ENCODE measurements at regions not wholly inside any gene's neighbourhood (a gene's known extent, or its start where the extent isn't known, plus 50 kb on each side); places are given as distances from the start of the nearest gene placed in this dataset.
"Not testable (repeated sequence)": the region's sequence is repeated elsewhere in the genome, so short reads cannot be mapped to it uniquely, and the experiment has no call there.

DNA sequence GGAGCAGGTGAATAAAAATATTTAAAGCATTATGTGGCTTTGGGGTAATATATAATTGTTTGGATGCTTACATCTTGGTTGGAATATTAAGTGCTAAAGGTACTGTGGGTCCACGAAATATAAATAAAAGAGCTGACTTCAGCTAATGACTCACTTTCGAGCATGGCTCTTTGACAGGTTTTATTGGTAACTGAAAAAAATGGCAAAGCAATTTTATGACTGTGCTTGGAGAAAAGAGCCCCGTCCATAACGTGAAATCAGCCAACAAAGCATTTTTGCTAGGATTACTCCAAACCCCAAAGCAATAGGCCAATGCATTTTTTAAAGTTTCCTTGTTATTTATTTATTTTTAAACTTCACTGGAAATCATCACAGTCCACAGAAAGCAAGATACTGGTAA, 397.2 kb upstream of the CDH19 start:
- peak; percentile 25 for DNase-seq

DNA sequence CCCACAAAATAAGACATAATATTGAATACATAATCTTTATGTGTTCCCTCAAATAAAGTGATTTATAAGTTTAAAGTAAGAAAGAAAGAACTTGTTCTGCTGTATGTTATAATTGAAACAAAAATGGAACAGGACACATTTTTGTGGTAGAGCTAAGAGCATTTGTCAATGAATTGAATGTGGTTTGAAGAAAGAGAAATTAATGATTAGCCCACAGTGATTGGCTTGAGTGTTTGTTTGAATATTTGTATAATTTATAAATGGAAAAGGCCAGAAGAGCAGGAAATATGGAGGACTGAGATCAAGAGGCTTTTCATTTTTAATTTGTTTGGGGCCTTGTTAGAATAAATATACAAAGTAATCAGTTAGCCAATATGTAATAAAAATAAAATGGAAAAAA, 395.1 kb upstream of the CDH19 start:
- no peak for DNase-seq

DNA sequence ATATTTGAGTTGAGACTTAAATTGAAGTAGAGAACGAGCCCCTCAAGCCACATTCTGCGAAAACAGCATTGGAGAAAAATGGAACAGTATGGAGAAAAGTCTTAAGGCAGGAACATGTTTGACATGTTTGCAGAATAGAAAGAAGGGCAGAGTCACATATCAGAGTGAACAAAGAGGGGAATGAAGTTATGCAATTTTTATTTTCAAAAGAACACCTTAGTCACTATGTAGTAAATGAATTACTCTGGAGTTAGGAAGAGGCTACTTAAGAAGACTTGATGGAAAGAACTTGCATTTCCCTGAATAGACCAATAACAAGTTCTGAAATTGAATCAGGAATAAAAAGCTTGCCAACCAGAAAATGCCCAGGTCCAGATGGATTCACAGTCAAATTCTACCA, 391.4 kb upstream of the CDH19 start:
- no peak for DNase-seq

DNA sequence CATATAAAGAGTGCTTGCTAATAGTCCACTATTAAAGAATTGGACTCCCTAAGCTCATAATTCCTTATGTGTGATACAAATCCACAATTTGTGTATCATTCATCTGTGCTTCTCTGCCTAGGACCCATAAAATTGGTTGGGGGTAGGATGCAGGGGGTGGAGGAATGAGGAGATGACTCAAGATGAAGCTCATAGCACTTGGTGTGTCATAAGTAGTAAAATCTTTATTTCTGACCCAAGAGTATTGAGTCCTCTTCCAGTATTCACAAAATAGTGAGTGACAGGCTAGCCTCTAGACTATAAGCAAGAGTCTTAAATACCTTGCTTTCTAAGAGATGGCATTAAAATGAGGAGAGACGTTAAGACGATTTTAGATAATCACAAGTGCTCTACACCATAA, 390.9 kb upstream of the CDH19 start:
- DNase-seq, result no peak

DNA sequence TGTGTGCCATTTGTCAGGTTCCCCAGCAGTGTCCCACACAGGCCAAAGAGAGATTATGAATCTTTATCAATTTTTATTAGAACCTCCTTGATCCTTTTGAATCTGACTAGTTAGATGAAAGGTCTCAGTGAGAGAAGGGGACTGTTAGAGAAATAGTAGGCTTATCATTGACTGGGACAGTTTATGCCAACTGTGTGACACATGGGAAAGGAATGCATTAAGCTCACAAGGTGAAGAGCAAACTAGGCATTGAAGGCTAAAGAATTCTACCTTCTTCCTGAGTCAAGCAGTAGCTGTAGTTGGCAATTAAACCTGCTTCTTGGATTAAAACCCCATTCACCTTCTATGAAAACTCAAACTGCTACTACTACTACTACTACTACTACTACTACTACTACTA, 389.6 kb upstream of the CDH19 start:
- DNase-seq, result no peak

DNA sequence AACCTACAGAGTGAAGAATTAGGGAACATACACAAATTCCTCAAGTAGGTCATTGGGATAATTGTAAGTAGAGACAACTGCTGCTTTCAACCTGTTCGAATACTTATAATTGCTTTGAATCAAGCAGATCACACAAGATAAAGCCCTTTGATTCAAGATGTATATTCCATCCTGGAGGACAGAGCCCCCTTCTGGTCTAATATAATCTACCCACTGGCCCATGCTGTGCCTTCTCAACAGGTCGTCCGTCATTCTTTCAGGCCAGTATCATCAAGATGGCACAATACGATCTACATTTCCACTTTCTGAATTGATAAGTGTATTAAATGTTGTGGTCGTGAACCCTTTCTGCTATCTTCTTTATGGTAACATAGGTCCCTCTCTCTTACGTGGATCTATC, 387.0 kb upstream of the CDH19 start:
- DNase-seq, result no peak

DNA sequence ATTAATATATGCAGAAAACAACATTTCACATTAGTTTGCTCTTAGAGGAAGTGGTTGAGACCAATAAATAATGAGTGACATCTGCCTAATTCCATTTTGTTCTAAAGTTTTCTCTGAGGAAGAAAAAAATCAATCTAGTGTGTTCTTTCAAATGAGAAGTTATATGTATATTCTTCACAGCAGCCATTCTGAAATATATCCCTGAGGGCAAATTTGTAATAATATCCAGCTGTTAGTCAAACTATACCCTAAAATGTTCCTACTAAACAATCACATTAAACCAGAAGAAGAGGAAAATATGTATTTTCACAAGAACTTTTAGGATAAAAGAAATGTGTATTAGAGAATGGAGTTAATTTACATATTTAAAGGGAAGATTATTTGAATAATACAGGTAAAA, 375.1 kb upstream of the CDH19 start:
- no peak for DNase-seq

DNA sequence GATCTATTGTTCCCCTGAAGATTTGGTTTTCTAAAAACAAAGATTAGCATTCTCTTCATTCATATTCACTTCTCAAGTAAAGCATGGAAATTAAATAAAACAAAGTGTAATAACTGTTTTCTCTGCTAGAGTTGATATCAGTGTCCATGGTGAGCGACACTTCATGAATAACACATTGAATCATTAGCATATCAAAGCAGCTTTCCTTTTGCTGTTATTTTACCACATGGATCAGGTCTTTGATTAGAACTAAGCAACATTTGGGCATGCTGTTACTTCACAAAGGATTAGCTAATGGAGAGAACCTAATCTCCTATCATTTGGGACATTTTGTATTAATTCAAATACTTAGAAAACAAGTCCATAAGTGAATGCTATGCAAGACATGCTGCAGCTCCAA, 368.8 kb upstream of the CDH19 start:
- no peak for DNase-seq

DNA sequence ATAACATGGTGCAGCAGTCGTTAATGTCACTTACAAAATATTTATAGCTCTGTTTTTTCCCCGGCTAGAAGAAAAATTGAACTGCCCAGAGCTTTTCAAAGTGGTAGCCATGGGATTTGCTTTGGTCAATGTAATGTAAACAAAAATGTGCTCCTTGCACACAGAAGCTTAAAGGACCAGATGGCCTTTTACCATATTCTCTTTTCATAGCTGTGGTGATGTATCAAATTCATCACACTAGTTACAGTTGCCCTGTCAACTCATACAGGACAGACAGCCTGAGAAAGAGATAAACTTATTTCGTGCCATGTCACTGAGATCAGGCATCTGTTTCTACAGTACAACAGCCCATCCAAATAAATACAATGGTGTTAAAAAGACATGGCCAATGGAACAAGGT, 368.1 kb upstream of the CDH19 start:
- no peak for DNase-seq

DNA sequence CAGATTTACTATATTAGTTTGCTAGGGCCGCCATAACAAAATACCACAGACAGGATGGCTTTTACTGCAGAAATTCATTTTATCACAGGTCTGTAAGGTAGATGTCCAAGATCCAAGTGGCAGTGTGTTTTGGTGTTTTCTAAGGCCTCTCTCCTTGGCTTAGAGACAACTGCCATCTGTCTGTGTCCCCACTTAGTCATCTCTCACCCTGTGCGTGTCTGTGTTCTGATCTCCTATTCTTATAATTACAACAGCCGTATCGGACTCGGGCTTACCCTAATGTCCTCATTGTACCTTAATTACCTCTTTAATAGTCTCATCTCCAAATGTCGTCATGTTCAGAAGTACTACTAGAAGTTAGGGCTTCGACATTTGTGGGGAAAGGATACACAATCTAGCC, 362.3 kb upstream of the CDH19 start:
- no peak for DNase-seq

DNA sequence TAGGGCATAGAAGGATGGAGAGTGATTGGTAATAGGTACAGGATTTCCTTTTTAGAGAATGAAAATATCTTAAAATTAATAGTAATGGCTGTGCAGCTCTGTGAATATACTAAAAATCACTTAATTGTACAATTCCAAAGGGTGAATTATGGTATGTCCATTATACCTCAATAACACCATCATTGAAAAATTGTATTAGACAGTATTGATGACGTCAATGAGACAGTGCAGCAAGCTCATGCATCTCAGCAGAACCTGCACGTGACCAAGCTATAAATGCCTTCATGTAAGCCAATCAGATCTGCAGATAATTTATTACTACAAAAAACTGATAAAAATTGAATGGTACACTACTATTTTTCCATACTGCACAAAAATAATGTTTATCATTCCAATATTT, 354.4 kb upstream of the CDH19 start:
- no peak for DNase-seq

DNA sequence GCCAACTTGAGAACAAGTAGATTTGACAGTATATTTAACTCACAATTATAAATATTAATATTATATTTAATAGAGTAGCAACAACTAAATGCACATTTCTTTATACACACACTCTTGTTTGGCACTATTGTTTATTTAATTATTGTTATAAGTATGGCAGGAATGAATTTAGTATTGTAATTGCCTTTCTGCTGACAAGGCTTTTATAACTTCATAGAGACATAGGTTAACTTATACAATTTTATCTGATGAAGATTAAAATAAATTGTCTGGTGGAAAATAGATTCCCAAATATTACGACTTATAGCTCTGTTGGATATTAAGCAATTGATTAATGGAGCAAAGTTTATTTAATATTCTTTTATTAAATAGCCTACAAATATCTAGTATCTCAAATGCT, 347.9 kb upstream of the CDH19 start:
- no peak for DNase-seq

DNA sequence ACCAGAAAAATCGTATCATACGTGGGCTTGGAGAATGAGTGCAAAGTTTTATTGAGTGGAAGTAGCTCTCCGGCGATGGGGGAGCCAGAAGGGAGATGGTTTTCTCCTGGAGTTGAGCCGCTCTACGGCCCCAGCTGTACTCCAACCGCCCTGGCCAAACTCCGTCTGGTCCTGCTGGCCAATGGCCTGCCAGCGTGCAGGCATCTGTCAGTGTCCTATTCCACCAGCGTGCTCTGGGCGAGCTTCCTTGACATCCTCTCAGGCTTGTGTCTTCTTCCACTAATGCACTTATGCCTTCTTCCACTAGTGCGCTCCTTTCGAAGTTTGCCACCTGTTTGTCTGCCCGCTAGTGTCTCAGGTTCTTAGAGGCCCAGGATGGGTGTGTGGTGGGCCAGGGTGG, 345.5 kb upstream of the CDH19 start:
- no peak for DNase-seq

DNA sequence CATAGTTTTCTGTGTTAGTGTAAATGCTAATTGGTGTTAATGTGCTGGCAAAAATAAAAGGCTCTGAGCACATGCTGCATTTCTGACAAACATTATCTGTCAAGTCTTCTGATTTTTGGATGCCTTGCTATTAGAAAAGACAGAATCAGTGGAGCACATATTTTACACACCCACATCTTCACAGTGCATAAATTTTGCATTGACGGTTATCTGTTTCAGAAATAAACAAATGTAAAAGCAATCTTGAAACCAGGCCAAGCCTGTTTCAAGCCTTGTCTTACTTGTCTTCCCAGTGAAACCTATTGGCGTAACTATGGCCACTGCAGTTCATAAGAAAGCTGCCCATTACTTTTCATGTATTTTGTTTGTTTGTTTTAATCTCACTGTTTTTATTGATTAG, 333.7 kb upstream of the CDH19 start:
- no peak for DNase-seq

DNA sequence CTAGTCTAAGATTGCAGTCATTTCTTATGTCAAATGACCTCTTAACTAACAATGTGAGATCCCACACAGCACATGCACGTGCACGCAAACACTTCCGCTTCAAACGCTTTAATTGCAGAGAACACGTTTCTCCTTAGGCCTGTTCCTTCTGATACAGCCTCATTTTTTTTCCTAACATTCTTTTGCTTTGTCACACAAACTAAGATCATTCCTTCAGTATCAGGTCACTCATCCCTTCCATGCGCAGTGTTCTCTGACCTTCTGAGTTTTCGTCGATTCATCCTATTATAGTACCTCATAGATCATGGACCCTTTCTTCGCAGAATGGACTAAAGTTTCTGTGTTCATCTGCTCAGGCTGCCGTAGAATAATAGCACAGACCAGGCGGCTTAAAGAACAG, 327.1 kb upstream of the CDH19 start:
- no peak for DNase-seq

DNA sequence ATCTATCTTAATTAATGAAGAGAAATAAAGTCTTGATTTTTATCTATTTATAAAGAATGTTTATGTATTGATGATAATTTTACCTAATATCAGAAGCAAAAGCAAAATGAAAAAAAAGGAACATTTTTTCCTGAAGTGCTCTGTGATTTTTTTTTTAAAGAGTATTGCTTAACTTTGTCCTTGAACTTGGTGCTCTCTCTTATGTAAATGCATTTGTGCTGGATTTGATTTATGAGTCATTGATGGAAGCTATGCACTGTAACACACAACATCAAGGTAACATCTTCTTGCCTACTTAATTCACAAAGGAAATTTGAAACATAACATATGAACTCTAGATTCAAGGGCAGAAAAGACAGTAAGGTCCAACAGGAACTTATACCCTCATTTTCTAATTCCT, 312.9 kb upstream of the CDH19 start:
- DNase-seq, result no peak

DNA sequence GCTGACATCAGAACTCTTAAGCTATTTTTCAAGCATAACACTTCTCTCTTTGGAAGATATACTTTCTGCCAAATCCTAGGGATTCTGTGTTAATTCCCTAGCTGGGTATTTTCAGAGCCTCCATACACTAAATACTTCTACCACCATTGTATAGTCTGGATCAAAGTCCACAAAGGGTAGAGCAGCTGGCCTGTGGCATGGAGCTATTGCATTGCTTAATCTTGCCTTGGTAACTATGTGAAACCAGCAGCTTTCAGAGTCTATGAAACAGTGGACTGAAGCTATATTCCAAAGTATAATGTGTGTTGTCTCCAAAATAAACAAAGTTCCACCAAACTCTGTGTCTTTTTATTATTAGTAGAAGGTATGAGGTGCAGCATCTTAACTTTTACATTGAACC, 296.9 kb upstream of the CDH19 start:
- no peak for DNase-seq

DNA sequence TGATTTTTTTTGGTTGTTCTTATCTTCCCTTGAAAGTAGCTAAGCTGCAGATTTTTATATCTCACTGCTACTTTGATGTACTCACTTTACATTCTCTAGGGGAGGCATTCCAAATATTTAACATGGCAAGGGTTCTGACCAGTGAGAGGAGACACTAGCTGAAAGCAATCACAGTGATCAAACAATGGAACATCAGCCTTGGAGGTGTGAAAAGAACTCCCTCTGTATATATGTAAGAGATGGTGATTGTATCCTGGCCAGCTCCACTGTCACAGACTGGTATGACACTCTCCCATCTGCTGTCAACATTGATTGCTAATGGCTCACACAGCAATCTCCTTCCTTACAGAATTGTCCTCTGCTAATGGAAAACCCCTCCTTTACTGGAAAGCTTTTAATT, 291.7 kb upstream of the CDH19 start:
- DNase-seq, result no peak

DNA sequence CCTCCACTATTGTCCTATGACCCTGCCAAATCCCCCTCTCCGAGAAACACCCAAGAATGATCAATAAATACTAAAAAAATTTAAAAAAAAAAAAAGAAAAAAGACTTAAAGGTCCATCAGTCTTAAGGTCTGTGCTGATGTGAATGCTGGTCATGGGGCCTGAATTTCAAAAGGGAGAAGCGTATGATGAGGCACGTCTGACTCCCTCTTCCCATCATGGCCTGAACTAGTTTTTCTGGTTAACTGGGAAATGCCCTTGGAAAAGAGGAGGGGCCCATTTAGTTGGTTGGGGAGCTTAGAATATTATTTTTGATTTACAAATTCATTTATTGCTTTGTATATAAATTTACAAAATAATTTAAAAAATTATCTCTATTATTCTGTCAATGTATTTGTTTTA, 291.0 kb upstream of the CDH19 start:
- DNase-seq, result no peak

DNA sequence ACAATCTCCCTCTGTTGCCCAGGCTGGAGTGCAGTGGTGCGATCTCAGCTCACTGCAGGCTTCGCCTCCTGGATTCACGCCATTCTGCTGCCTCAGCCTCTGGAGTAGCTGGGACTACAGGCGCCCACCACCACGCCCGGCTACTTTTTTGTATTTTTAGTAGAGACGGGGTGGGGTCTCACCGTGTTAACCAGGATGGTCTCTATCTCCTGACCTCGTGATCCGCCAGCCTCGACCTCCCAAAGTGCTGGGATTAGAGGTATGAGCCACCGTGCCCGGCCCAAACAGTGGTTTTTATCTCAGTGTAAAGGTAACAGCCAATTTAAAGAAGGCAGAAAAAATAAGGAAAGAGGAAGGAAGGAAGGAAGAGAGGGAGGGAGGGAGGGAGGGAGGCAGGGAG, 288.5 kb upstream of the CDH19 start:
- not testable (repeated sequence) for DNase-seq

DNA sequence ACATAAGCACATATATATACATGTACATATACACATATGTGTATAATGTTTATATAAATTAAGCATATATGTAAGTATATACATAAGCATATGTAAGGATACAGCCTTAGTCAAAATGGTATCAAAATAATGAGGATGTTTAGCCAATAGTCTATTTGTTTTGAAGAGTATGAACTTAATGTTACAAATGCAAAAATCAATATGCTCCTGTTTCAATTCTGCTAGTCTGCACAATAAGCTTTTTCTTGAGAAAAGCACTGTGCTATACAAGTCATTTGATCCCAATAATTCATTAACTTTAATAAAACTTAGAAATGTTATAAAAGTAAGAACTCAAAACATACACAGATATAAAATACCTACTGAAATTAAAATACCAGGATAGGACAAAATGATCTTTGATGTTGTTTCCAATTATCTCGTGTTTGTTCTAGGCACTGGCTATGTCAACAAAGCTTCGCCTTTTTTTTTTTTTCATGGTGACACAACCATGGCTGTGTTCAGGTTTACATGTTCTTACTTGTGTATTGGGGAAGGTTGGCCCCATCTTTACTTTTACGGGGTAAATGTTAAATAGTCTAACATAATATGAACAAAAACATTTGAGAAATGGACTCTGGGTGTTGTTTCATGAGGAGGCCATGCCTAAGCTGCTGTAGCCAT, 271.1 kb upstream of the CDH19 start:
- no peak for DNase-seq

DNA sequence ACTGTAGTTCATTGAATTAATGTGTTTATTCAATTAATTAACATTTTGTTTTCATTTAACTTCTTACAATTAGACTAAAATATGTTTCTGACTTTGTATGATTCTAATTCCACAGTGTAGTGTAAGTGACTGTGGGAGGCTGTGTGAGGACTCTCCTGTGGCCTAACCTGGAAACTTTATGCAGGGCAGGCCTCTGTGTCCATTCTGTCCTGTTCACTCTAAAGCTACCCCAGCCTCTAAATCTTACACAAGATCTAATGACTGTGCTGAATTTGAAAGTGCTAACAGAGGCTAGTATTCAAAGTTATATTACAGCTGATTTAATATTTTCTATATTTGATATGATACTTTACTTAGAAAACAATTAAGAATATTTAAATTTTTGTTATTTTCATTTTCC, 270.5 kb upstream of the CDH19 start:
- DNase-seq, result no peak

DNA sequence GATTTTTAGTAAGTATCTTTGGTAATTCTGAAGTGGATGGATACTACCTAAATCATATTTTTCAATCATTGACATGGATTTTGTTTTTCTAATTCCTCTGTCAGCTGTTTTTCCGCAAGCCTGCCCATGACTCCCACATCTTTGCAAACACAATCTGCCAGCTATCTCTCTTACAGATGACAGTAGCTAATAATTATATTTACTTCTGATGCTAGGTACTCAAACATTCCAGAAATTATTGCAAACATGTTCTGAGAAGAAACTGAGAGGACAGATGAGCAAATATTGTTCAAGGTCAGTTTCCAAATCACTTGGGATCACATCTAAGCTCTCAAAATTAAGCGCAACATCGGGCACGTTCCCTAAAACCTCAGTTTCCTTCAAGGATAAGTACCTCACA, 270.0 kb upstream of the CDH19 start:
- no peak for DNase-seq

DNA sequence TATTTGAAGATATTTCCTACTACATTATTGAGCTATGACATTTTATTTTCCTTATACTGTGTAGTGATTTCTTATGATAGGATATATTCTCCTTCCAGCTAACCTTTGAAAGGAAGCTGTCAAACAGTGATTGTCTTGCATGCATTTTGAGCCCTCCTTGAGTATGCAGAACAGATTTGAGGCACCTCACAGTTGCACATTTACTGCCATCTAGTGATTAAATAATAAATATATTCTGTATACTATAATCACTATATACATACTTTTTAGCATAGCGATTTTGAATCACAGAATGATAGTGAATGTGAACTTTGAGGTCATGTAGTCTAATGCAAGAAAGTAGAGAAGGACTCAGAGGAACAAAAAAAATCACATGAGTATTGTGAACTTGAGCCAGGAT, 268.4 kb upstream of the CDH19 start:
- peak; percentile 12 for DNase-seq

DNA sequence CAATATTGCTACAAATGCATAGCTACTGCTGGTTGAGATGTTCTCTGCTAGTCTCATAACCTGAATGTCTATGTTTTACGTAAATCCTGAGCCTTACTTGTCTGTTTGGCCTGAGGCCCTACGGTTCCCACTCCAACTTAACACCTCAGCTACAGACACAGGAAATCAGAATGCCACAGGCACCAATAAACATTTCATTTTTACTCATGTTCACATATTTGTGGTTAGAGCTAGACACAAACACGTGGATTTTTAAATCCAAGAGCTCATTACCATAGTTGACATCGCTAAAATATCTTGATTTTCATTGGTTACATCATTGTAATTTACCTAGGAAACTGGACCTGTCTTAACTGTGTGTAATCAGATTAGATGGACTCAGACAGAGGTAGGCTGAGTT, 263.8 kb upstream of the CDH19 start:
- peak; percentile 50 for DNase-seq

Measured in fibroblast of skin of abdomen (primary cell).